K562 (cell line): ENCODE measurements at regions not wholly inside any gene's neighbourhood (a gene's known extent, or its start where the extent isn't known, plus 50 kb on each side); places are given as distances from the start of the nearest gene placed in this dataset.

Experiments
- ATAC-seq: fragments of 200-7000 bp; cut with Tn5 transposase; 3 replicates; pipeline ENCODE4 v1.9.1; 2020; ENCODE audit warnings: moderate library complexity
- BruUV-seq: library from RNA; stranded (reverse); fragments of 400-500 nt; replicated peaks from 2 replicates; lab custom pipeline; 2021; lab: Mats Ljungman, UMichigan
- CTCF ChIA-PET: fragments of 300-600 bp; formaldehyde crosslinking; extraction: SDS; loops from one replicate; lab custom pipeline; 2021; ENCODE audit warnings: low intra/inter-chr PET ratio; lab: Yijun Ruan, JAX
- POLR2A ChIA-PET: fragments of 300-600, 350-650 bp; sonication (Branson Sonifier 250); formaldehyde crosslinking; extraction: SDS; loops from one replicate; lab custom pipeline; 2021; ENCODE audit warnings: antibody characterized with exemption, inconsistent platforms; lab: Yijun Ruan, JAX
- DNase-seq, 4 experiments: peaks; one replicate each; pipeline versions ENCODE4 v3.0.0 to v3.0.0-alpha.2; 2011 to 2018; ENCODE audit warnings: low spot score in 3 of 4, mixed read lengths in 3 of 4; ENCODE audit errors: extremely low read depth in 1 of 4
- FAIRE-seq: peaks from 2 replicates; lab custom pipeline; 2011; peaks lifted over from hg19 to GRCh38; lab: Jason Lieb, UNC
- H2AFZ ChIP-seq: 2 replicates; pipeline ENCODE4 v1.6.0; 2011; ENCODE audit warnings: low read depth, low read length, control low read depth, inconsistent platforms
- H3K27ac ChIP-seq: fragments of 200-600 bp; 3 replicates; pipeline ENCODE4 v1.8.0; 2011; ENCODE audit warnings: low read depth, mild to moderate bottlenecking, control low read depth, inconsistent platforms, low read length, moderate library complexity, mixed read lengths; ENCODE audit errors: extremely low read depth
- H3K27me3 ChIP-seq, 2 experiments: fragments of 300-600 bp in 1 of 2; 2 replicates in 1 of 2; 3 replicates in 1 of 2; pipeline versions ENCODE4 v1.6.0 to v1.8.0; 2011; ENCODE audit warnings: inconsistent platforms in 2 of 2, low read length in 2 of 2, mild to moderate bottlenecking in 1 of 2, mixed read lengths in 1 of 2, moderate library complexity in 1 of 2; ENCODE audit not compliant: control insufficient read depth in 2 of 2, insufficient read depth in 2 of 2
- H3K36me3 ChIP-seq: fragments of 300-600 bp; 3 replicates; pipeline ENCODE4 v1.8.0; 2011; ENCODE audit warnings: mild to moderate bottlenecking, low read length, inconsistent platforms; ENCODE audit not compliant: control insufficient read depth, insufficient read depth
- H3K4me1 ChIP-seq, 2 experiments: fragments of 200-600 bp in 1 of 2; replicated peaks in 1 of 2; 2 replicates in 1 of 2; 3 replicates in 1 of 2; pipeline versions ENCODE4 v1.5.1 to v1.8.0; 2011; ENCODE audit warnings: inconsistent platforms in 2 of 2, low read length in 2 of 2, mild to moderate bottlenecking in 1 of 2, mixed read lengths in 1 of 2, moderate library complexity in 1 of 2; ENCODE audit not compliant: control insufficient read depth in 2 of 2, insufficient read depth in 2 of 2
- H3K4me2 ChIP-seq: 2 replicates; pipeline ENCODE4 v1.6.1; 2011; ENCODE audit warnings: low read length, control low read depth, inconsistent platforms, mixed read lengths; ENCODE audit not compliant: insufficient read depth
- H3K4me3 ChIP-seq: fragments of 200-600 bp; sonication (generic), shearing (Covaris generic); 2 replicates; pipeline ENCODE4 v1.5.1; 2016; ENCODE audit warnings: control low read depth, inconsistent platforms
- H3K79me2 ChIP-seq: fragments of 200-600 bp; 3 replicates; pipeline ENCODE4 v1.8.0; 2011; ENCODE audit warnings: low read length, inconsistent platforms; ENCODE audit not compliant: control insufficient read depth, insufficient read depth
- H3K9ac ChIP-seq, 2 experiments: 2 replicates each; pipeline versions ENCODE4 v1.6.0 to v1.6.1; 2011; ENCODE audit warnings: low read depth in 2 of 2, low read length in 2 of 2, control low read depth in 1 of 2, inconsistent platforms in 1 of 2, mild to moderate bottlenecking in 1 of 2, mixed read lengths in 1 of 2; ENCODE audit not compliant: insufficient read depth in 1 of 2
- H3K9me1 ChIP-seq: one replicate; pipeline ENCODE4 v1.6.0; 2011; ENCODE audit warnings: inconsistent platforms, mild to moderate bottlenecking, low read length, moderate library complexity; ENCODE audit not compliant: control insufficient read depth, insufficient read depth
- H3K9me3 ChIP-seq: replicated peaks from 2 replicates; pipeline ENCODE4 v1.5.1; 2011; ENCODE audit warnings: low read depth, low read length, inconsistent platforms; ENCODE audit not compliant: control insufficient read depth, insufficient read depth
- H4K20me1 ChIP-seq: replicated peaks from 2 replicates; pipeline ENCODE4 v1.6.1; 2011; ENCODE audit warnings: low read length, inconsistent platforms, mixed read lengths; ENCODE audit not compliant: control insufficient read depth, insufficient read depth
- RREB1 ChIP-seq: fragments of 250-450 bp; sonication (Bioruptor Pico); IDR thresholded peaks from 2 replicates; pipeline ENCODE4 v1.4.0; 2020
- WGBS: fragments of 100-300 bp; shearing (Covaris generic); methylation state at CpG from one replicate; pipeline ENCODE4 v1.1.6; 2016; ENCODE audit warnings: low coverage, mixed read lengths; ENCODE audit not compliant: insufficient coverage; ENCODE audit errors: missing lambda C conversion rate; 5-methylcytosine and 5-hydroxymethylcytosine counted together
- in situ Hi-C: fragments of 300-500 bp; cut with MboI; formaldehyde crosslinking; loops from 4 replicates; pipeline ENCODE4 v1.15.0; 2018; ENCODE audit warnings: inconsistent platforms, mixed read lengths
- intact Hi-C: fragments of 100-400 bp; cut with micrococcal nuclease; formaldehyde crosslinking; loops from 2 replicates; pipeline ENCODE4 v1.14.2; 2022
- TF ChIP-seq, protein P1 (sequence below), 3 experiments: IDR thresholded peaks in 2 of 3; conservative IDR thresholded peaks in 1 of 3; 2 replicates each; pipeline ENCODE4 v1.5.1; 2011 to 2012; ENCODE audit warnings: low read length in 3 of 3, mild to moderate bottlenecking in 3 of 3, control low read depth in 2 of 3, improper control_type of control experiment in 1 of 3, inconsistent platforms in 1 of 3, low read depth in 1 of 3, mixed read lengths in 1 of 3, moderate library complexity in 1 of 3; ENCODE audit not compliant: insufficient read depth in 2 of 3

DNA sequence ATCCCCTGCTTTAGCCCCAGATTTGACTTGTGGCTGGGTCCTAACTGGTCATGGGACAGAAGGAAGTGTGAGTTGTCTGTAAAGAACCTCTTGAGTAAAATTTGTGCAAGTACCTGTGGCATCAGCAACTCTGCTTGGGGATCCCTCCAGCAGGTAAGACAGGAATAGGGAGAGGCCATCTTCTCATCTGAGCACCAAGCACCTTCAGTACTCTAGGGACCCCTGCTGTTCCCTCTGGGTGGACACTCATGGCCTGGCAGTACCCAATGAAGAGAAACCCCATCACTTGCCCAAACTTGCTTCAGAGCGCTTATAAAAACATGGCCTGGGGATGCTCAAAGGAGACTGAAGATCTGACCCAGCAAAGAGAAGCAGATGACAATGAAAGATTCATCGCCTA, 297.8 kb downstream of the SP3 start:
- no peaks in the 10 kb centered on the region for H3K79me2 ChIP-seq
- ATAC-seq = peak; percentile 41; the same call in 1 of the 3 replicates
- in situ Hi-C loops (no loop called here), intact Hi-C loops (no loop called here)
- TF ChIP-seq, protein P1, sequence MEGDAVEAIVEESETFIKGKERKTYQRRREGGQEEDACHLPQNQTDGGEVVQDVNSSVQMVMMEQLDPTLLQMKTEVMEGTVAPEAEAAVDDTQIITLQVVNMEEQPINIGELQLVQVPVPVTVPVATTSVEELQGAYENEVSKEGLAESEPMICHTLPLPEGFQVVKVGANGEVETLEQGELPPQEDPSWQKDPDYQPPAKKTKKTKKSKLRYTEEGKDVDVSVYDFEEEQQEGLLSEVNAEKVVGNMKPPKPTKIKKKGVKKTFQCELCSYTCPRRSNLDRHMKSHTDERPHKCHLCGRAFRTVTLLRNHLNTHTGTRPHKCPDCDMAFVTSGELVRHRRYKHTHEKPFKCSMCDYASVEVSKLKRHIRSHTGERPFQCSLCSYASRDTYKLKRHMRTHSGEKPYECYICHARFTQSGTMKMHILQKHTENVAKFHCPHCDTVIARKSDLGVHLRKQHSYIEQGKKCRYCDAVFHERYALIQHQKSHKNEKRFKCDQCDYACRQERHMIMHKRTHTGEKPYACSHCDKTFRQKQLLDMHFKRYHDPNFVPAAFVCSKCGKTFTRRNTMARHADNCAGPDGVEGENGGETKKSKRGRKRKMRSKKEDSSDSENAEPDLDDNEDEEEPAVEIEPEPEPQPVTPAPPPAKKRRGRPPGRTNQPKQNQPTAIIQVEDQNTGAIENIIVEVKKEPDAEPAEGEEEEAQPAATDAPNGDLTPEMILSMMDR (IDR thresholded peaks at IDR 0.05 in 2 of 3, conservative IDR thresholded peaks at IDR 0.05 in 1 of 3; ENCODE audit: insufficient read depth in 2 of 3, low read depth in 1 of 3, low read length in 3 of 3) = peak; percentile 16 to 27 (median 22); a peak in 3 of 6 replicates
- no peak for TF ChIP-seq RREB1
- no peaks in the 10 kb centered on the region for H3K9me3 ChIP-seq
- no peak overlapping the region for H3K27ac ChIP-seq
- no peak overlapping the region for H2AFZ ChIP-seq
- no peak for FAIRE-seq
- no peaks in the 10 kb centered on the region for H3K36me3 ChIP-seq
- H4K20me1 ChIP-seq = no peaks in the 10 kb centered on the region
- peaks cover 8 to 16% of the 10 kb centered on the region in 2 experiments; a peak in 4 of 5 replicates for H3K27me3 ChIP-seq
- H3K4me1 ChIP-seq = no peaks in the 10 kb centered on the region
- H3K9ac ChIP-seq = no peak overlapping the region
- no peak overlapping the region for H3K4me3 ChIP-seq
- CTCF ChIA-PET = no interaction called here
- H3K9me1 ChIP-seq = no peaks in the 10 kb centered on the region
- POLR2A ChIA-PET = interaction anchor here (0.7 kb wide), 1 partner anchor 836 kb away, joined by 3 read pairs; no protein-coding TSS in a partner anchor
- H3K4me2 ChIP-seq = no peak overlapping the region
- no peak for DNase-seq
- BruUV-seq = no TSS peak
- 0% methylated on average over 2 of the region's 2 CpGs for WGBS
